Fibroblast of lung (primary cell): ENCODE measurements at regions not wholly inside any gene's neighbourhood (a gene's known extent, or its start where the extent isn't known, plus 50 kb on each side); places are given as distances from the start of the nearest gene placed in this dataset.

ENCODE experiments used
- CTCF ChIP-seq, 2 donors: IDR thresholded peaks in 1 of 2; conservative IDR thresholded peaks in 1 of 2; 1 replicate in 1 of 2; 2 replicates in 1 of 2; pipeline ENCODE4 v1.5.1; 2011 to 2012; ENCODE audit warnings: low read length in 2 of 2, control low read depth in 1 of 2, inconsistent platforms in 1 of 2, low read depth in 1 of 2, mild to moderate bottlenecking in 1 of 2
- EZH2 ChIP-seq: IDR thresholded peaks from 2 replicates; pipeline ENCODE4 v1.5.1; 2012; ENCODE audit warnings: low read length, control low read depth, mild to moderate bottlenecking; ENCODE audit errors: missing control alignments

- no peak for TF ChIP-seq EZH2
- TF ChIP-seq CTCF (conservative IDR thresholded peaks at IDR 0.05 in 1 of 2, IDR thresholded peaks at IDR 0.05 in 1 of 2; ENCODE audit: low read depth in 1 of 2, low read length in 2 of 2), result no peak
Observed at GRCh38 chr4:137956256-137956655, 285.9 kb downstream of the SLC7A11 start.
